ENCODE measurements at regions not wholly inside any gene's neighbourhood (a gene's known extent, or its start where the extent isn't known, plus 50 kb on each side); places are given as distances from the start of the nearest gene placed in this dataset.

GRCh38 chr5:171589461-171589860 lies 170.0 kb downstream of the FGF18 start:
- no peak overlapping the region for H3K4me3 ChIP-seq
- no peaks in the 10 kb centered on the region for H3K27me3 ChIP-seq
- no peak for DNase-seq (ENCODE audit: low read depth in 1 of 2, low spot score in 1 of 2)
- no peaks in the 10 kb centered on the region for H3K36me3 ChIP-seq
- H3K4me1 ChIP-seq (ENCODE audit: low read depth) = no peaks in the 10 kb centered on the region
- H3K9me3 ChIP-seq (ENCODE audit: low read depth) = no peaks in the 10 kb centered on the region
- no peak overlapping the region for H3K27ac ChIP-seq
- TF ChIP-seq CTCF (IDR thresholded peaks at IDR 0.05; ENCODE audit: low read depth, low read length) = no peak

- Histone ChIP-seq H3K9me3 (ENCODE audit: low read depth) (no peaks in the 10 kb centered on the region), H3K36me3 (no peaks in the 10 kb centered on the region), H3K4me3 (no peak overlapping the region), H3K4me1 (ENCODE audit: low read depth) (peaks cover 4% of the 10 kb centered on the region), H3K27me3 (no peaks in the 10 kb centered on the region), H3K27ac (no peak overlapping the region)
- TF ChIP-seq CTCF (IDR thresholded peaks at IDR 0.05; ENCODE audit: low read depth, low read length) = no peak
- no peak for DNase-seq (ENCODE audit: low read depth in 1 of 2, low spot score in 1 of 2)
Measured at GRCh38 chr5:171592076-171592475, 172.6 kb downstream of the FGF18 start.

- DNase-seq (ENCODE audit: low read depth in 1 of 2, low spot score in 1 of 2) = no peak
Measured at GRCh38 chr5:171592736-171593135, 173.3 kb downstream of the FGF18 start.

GRCh38 chr5:171593401-171593800 lies 174.0 kb downstream of the FGF18 start:
- TF ChIP-seq CTCF (IDR thresholded peaks at IDR 0.05; ENCODE audit: low read depth, low read length) = no peak
- Histone ChIP-seq H3K4me3 (no peak overlapping the region), H3K27me3 (no peaks in the 10 kb centered on the region), H3K4me1 (ENCODE audit: low read depth) (peaks cover 4% of the 10 kb centered on the region), H3K36me3 (no peaks in the 10 kb centered on the region), H3K9me3 (ENCODE audit: low read depth) (no peaks in the 10 kb centered on the region), H3K27ac (no peak overlapping the region)
- DNase-seq (ENCODE audit: low read depth in 1 of 2, low spot score in 1 of 2) = no peak

More at GRCh38 chr5:171592736-171593135, 173.3 kb downstream of the FGF18 start:
- no peaks in the 10 kb centered on the region for H3K9me3 ChIP-seq (ENCODE audit: low read depth)
- H3K4me3 ChIP-seq = no peak overlapping the region
- peaks cover 4% of the 10 kb centered on the region for H3K4me1 ChIP-seq (ENCODE audit: low read depth)
- H3K27ac ChIP-seq = no peak overlapping the region
- TF ChIP-seq CTCF (IDR thresholded peaks at IDR 0.05; ENCODE audit: low read depth, low read length) = no peak
- H3K36me3 ChIP-seq = no peaks in the 10 kb centered on the region
- H3K27me3 ChIP-seq = no peaks in the 10 kb centered on the region

- Histone ChIP-seq H3K27me3 (no peaks in the 10 kb centered on the region), H3K27ac (no peak overlapping the region), H3K9me3 (ENCODE audit: low read depth) (no peaks in the 10 kb centered on the region), H3K4me1 (ENCODE audit: low read depth) (peaks cover 4% of the 10 kb centered on the region), H3K4me3 (no peak overlapping the region), H3K36me3 (no peaks in the 10 kb centered on the region)
- no peak for TF ChIP-seq CTCF (IDR thresholded peaks at IDR 0.05; ENCODE audit: low read depth, low read length)
- DNase-seq (ENCODE audit: low read depth in 1 of 2, low spot score in 1 of 2) = no peak
Measured at GRCh38 chr5:171593976-171594375, 174.5 kb downstream of the FGF18 start.

GRCh38 chr5:171595401-171595800 lies 176.0 kb downstream of the FGF18 start:
- no peak for TF ChIP-seq CTCF (IDR thresholded peaks at IDR 0.05; ENCODE audit: low read depth, low read length)
- Histone ChIP-seq H3K27ac (no peak overlapping the region), H3K27me3 (no peaks in the 10 kb centered on the region), H3K4me1 (ENCODE audit: low read depth) (peaks cover 4% of the 10 kb centered on the region), H3K4me3 (no peak overlapping the region), H3K36me3 (no peaks in the 10 kb centered on the region), H3K9me3 (ENCODE audit: low read depth) (no peaks in the 10 kb centered on the region)
- no peak for DNase-seq (ENCODE audit: low read depth in 1 of 2, low spot score in 1 of 2)

Data from cardiac muscle cell (in vitro differentiated cells and primary cell).